GM12878 (cell line): ENCODE measurements at regions not wholly inside any gene's neighbourhood (a gene's known extent, or its start where the extent isn't known, plus 50 kb on each side); places are given as distances from the start of the nearest gene placed in this dataset.

Source experiments
- ATAC-seq: fragments of 200-7000 bp; cut with Tn5 transposase; 3 replicates; pipeline ENCODE4 v1.9.1; 2020; ENCODE audit warnings: mild to moderate bottlenecking, moderate library complexity
- BruUV-seq: library from RNA; stranded (reverse); fragments of 400-500 nt; replicated peaks from 2 replicates; lab custom pipeline; 2021; lab: Mats Ljungman, UMichigan
- CTCF ChIA-PET: fragments of 300-600 bp; sonication (Branson Sonifier 250); formaldehyde crosslinking; extraction: SDS; loops from one replicate; lab custom pipeline; 2021; ENCODE audit warnings: inconsistent platforms; lab: Yijun Ruan, JAX
- POLR2A ChIA-PET: fragments of 350-600 bp; formaldehyde crosslinking; extraction: SDS; loops from one replicate; lab custom pipeline; 2021; ENCODE audit warnings: inconsistent platforms; lab: Charles Lee
- RAD21 ChIA-PET: fragments of 300-600 bp; sonication (Branson Sonifier 250); formaldehyde crosslinking; loops from one replicate; lab custom pipeline; 2023; ENCODE audit warnings: antibody characterized with exemption; ENCODE audit not compliant: unreplicated experiment; lab: Charles Lee
- SMC1A ChIA-PET: fragments of 300-600 bp; sonication (Branson Sonifier 250); formaldehyde crosslinking; loops from one replicate; lab custom pipeline; 2023; ENCODE audit not compliant: unreplicated experiment, uncharacterized antibody; lab: Charles Lee
- DNase-seq: peaks from one replicate; pipeline ENCODE4 v3.0.0-alpha.2; 2011; ENCODE audit warnings: low read depth, low spot score
- FAIRE-seq: peaks from 3 replicates; lab custom pipeline; 2011; peaks lifted over from hg19 to GRCh38; lab: Jason Lieb, UNC
- H2AFZ ChIP-seq: 2 replicates; pipeline ENCODE4 v1.6.0; 2011; ENCODE audit warnings: low read depth, low read length, control low read depth; ENCODE audit not compliant: control insufficient read depth
- H3K27ac ChIP-seq: 2 replicates; pipeline ENCODE4 v1.5.1; 2011; ENCODE audit warnings: control low read depth; ENCODE audit not compliant: control insufficient read depth, insufficient read depth
- H3K27me3 ChIP-seq, 2 experiments: replicated peaks in 1 of 2; 2 replicates each; pipeline versions ENCODE4 v1.6.0 to v1.6.1; 2011; ENCODE audit warnings: low read length in 1 of 2; ENCODE audit not compliant: control insufficient read depth in 2 of 2, insufficient read depth in 2 of 2
- H3K36me3 ChIP-seq, 2 experiments: 2 replicates each; pipeline ENCODE4 v1.5.1; 2011; ENCODE audit warnings: low read length in 1 of 2; ENCODE audit not compliant: control insufficient read depth in 2 of 2, insufficient read depth in 2 of 2
- H3K4me1 ChIP-seq: 2 replicates; pipeline ENCODE4 v1.6.1; 2011; ENCODE audit warnings: mild to moderate bottlenecking, low read length, moderate library complexity, mixed read lengths; ENCODE audit not compliant: control insufficient read depth, insufficient read depth
- H3K4me2 ChIP-seq: 2 replicates; pipeline ENCODE4 v1.6.0; 2011; ENCODE audit warnings: control low read depth; ENCODE audit not compliant: control insufficient read depth, insufficient read depth
- H3K4me3 ChIP-seq: fragments of 200-600 bp; sonication (generic); 2 replicates; pipeline ENCODE4 v1.5.1; 2016
- H3K79me2 ChIP-seq: 2 replicates; pipeline ENCODE4 v1.6.0; 2011; ENCODE audit warnings: low read length; ENCODE audit not compliant: control insufficient read depth, insufficient read depth
- H3K9ac ChIP-seq: 2 replicates; pipeline ENCODE4 v1.8.0; 2011; ENCODE audit warnings: low read length, control low read depth, mixed read lengths; ENCODE audit not compliant: control insufficient read depth, insufficient read depth
- H3K9me3 ChIP-seq: replicated peaks from 3 replicates; pipeline ENCODE4 v1.5.1; 2011; ENCODE audit warnings: mild to moderate bottlenecking, low read length; ENCODE audit not compliant: control insufficient read depth, insufficient read depth
- H4K20me1 ChIP-seq: 2 replicates; pipeline ENCODE4 v1.6.0; 2011; ENCODE audit not compliant: control insufficient read depth, insufficient read depth
- BRCA1 ChIP-seq: IDR thresholded peaks from 2 replicates; pipeline ENCODE4 v1.6.1; 2011; ENCODE audit warnings: low read depth, low read length, improper control_type of control experiment
- CEBPB ChIP-seq, 2 experiments: fragments of 150-350 bp in 1 of 2; IDR thresholded peaks; 2 replicates each; pipeline ENCODE4 v1.6.1; 2012 to 2014; ENCODE audit warnings: low read depth in 2 of 2, low read length in 2 of 2, borderline replicate concordance in 1 of 2, inconsistent platforms in 1 of 2
- EZH2 ChIP-seq: IDR thresholded peaks from 2 replicates; pipeline ENCODE4 v1.6.1; 2012; ENCODE audit warnings: low read depth, mild to moderate bottlenecking, control low read depth, inconsistent platforms, low read length, borderline replicate concordance; ENCODE audit not compliant: control insufficient read depth
- NR2C1 ChIP-seq: fragments of 450-650 bp; IDR thresholded peaks from 2 replicates; pipeline ENCODE4 v1.6.1; 2017; ENCODE audit warnings: antibody characterized with exemption, mild to moderate bottlenecking, moderate library complexity
- STAT1 ChIP-seq: fragments of 450-650 bp; conservative IDR thresholded peaks from 2 replicates; pipeline ENCODE4 v1.6.1; 2014; ENCODE audit warnings: antibody characterized with exemption, mild to moderate bottlenecking
- STAT3 ChIP-seq: IDR thresholded peaks from 2 replicates; pipeline ENCODE4 v1.6.1; 2011; ENCODE audit warnings: low read depth, low read length, improper control_type of control experiment
- USF1 ChIP-seq: IDR thresholded peaks from 2 replicates; pipeline ENCODE4 v1.6.1; 2011; ENCODE audit warnings: borderline replicate concordance, low read depth, mild to moderate bottlenecking, moderate library complexity, mixed read lengths, low read length; ENCODE audit not compliant: insufficient read depth; ENCODE audit errors: extremely low read length
- WGBS: methylation state at CpG from one replicate; pipeline ENCODE4 v1.1.6; 2016; ENCODE audit warnings: low lambda C conversion rate; ENCODE audit not compliant: insufficient replicate concordance, insufficient coverage; ENCODE audit errors: missing lambda C conversion rate; 5-methylcytosine and 5-hydroxymethylcytosine counted together
- in situ Hi-C: fragments of 300-500 bp; cut with MboI; formaldehyde crosslinking; loops from 9 replicates; pipeline ENCODE4 v1.14.3; 2018; ENCODE audit warnings: mixed read lengths
- intact Hi-C: fragments of 100-400 bp; cut with micrococcal nuclease; formaldehyde crosslinking; loops from one replicate; pipeline ENCODE4 v1.14.2; 2022; ENCODE audit not compliant: unreplicated experiment
- TF ChIP-seq, protein P1 (sequence below): IDR thresholded peaks from 2 replicates; pipeline ENCODE4 v1.6.1; 2012; ENCODE audit warnings: low read depth, low read length, improper control_type of control experiment
- TF ChIP-seq, protein P2 (sequence below): fragments of 450-650 bp; IDR thresholded peaks from 2 replicates; pipeline ENCODE4 v1.6.1; 2016; ENCODE audit warnings: mild to moderate bottlenecking

DNA sequence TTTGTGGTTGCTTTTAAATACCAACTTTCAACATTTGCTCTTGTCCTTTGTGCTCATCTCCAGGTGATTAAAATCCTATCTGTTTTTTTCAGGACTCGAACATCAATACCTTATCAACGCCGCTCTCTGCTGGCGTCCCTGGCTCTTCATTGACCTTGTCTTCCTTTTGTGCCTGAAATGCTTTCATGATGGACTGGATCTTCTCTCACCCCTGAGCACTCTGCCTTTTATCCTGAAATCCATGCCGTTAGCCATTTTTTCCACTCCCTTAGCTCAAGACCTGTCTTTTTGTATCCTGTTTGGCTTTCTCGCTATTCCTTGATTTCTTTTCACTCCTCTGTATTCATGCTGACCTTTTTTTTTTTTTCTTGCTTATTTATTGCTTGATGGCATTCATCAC is 549.5 kb upstream of the CPEB2 start:
- DNase-seq (no peak), FAIRE-seq (no peak), ATAC-seq (no peak)
- Histone ChIP-seq H3K79me2 (no peaks in the 10 kb centered on the region), H3K36me3 (no peaks in the 10 kb centered on the region), H4K20me1 (no peaks in the 10 kb centered on the region), H3K9ac (no peak overlapping the region), H3K4me3 (no peak overlapping the region), H3K27ac (no peak overlapping the region), H2AFZ (no peak overlapping the region), H3K27me3 (no peaks in the 10 kb centered on the region), H3K9me3 (no peaks in the 10 kb centered on the region), H3K4me2 (no peak overlapping the region), H3K4me1 (no peaks in the 10 kb centered on the region)
- ChIA-PET RAD21 (no interaction called here), CTCF (interaction anchor here (0.9 to 1.0 kb wide), 2 partner anchors 9 to 15 kb away, joined by 3 to 4 read pairs; no protein-coding TSS in a partner anchor), SMC1A (interaction anchor here (0.7 kb wide), 1 partner anchor 310 kb away, joined by 3 read pairs; no protein-coding TSS in a partner anchor), POLR2A (no interaction called here)
- intact Hi-C loops (no loop called here), in situ Hi-C loops (no loop called here)
- WGBS, result 40% methylated on average over 6 of the region's 6 CpGs
- no peak for TF ChIP-seq USF1
- TF ChIP-seq STAT3, result no peak
- TF ChIP-seq STAT1, result no peak
- no peak for TF ChIP-seq BRCA1
- no peak for TF ChIP-seq EZH2
- TF ChIP-seq CEBPB (IDR thresholded peaks at IDR 0.05; ENCODE audit: borderline replicate concordance in 1 of 2, low read depth in 2 of 2, low read length in 2 of 2), result no peak
- no peak for TF ChIP-seq NR2C1
- TF ChIP-seq, protein P1, sequence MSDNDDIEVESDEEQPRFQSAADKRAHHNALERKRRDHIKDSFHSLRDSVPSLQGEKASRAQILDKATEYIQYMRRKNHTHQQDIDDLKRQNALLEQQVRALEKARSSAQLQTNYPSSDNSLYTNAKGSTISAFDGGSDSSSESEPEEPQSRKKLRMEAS, result no peak
- TF ChIP-seq, protein P2, sequence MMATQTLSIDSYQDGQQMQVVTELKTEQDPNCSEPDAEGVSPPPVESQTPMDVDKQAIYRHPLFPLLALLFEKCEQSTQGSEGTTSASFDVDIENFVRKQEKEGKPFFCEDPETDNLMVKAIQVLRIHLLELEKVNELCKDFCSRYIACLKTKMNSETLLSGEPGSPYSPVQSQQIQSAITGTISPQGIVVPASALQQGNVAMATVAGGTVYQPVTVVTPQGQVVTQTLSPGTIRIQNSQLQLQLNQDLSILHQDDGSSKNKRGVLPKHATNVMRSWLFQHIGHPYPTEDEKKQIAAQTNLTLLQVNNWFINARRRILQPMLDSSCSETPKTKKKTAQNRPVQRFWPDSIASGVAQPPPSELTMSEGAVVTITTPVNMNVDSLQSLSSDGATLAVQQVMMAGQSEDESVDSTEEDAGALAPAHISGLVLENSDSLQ, result no peak
- BruUV-seq, result no TSS peak
